ENCODE measurements at regions not wholly inside any gene's neighbourhood (a gene's known extent, or its start where the extent isn't known, plus 50 kb on each side); places are given as distances from the start of the nearest gene placed in this dataset. TPM values are rescaled to one million over a fixed set of nuclear protein-coding genes. Genes with fewer than 3 reads are reported as not detected.

Small RNA genes lying in the stretch of these regions (small RNA-seq; reads per million reads assigned to genes)
- not detected for gene AC114737.2
